Activated CD4-positive, alpha-beta T cell treated with anti-CD3 and anti-CD28 coated beads for 4 hours (primary cell): ENCODE measurements at regions not wholly inside any gene's neighbourhood (a gene's known extent, or its start where the extent isn't known, plus 50 kb on each side); places are given as distances from the start of the nearest gene placed in this dataset.
"Not testable (repeated sequence)": the region's sequence is repeated elsewhere in the genome, so short reads cannot be mapped to it uniquely, and the experiment has no call there.

Experiments
- DNase-seq, 2 donors: peaks; one replicate each; pipeline ENCODE4 v3.0.0-alpha.2; 2020

DNA sequence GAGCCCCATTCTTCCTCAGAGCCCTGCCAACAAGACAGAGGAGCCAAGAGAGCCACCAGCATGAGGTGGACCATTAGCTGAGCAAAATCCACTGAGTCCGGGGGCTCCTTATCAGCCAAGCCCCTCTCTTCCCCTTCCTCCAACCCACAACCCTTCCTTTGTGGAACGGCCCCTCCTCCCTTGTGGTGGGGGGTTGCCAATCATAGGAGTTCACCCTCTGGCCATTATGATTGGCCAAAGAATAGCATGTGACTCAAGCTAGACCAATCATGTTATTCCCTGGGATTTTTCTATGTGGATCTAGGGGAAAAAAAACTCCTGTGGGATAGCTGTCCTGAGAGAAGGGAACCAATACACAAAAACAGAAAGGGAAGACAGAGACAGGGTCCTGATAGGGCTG is 120.5 kb downstream of the C16orf95 start:
- no peak for DNase-seq

DNA sequence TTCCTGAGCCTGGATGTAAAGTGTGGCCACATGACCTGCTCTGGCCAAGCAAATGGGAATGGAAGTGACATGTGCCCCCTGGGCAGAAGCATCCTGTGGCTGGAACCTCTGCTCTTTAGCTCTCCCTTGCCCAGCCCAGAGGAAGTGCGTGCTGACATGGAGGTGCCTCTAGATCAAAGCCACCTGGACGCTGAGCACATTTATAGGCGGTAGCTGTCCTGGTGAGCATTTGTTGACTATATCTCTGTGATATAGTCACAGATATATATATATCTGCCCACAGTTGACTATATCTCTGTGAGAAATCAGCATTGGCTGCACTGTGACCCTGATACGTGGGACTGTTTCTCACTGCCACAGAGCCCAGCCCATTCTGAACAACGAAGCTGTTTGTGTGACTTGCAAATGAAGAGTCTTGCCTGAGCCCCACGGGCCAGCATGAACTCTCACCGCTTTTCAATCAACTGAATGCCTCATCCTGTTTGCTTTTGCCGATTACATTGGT is 118.8 kb downstream of the C16orf95 start:
- DNase-seq = no peak

DNA sequence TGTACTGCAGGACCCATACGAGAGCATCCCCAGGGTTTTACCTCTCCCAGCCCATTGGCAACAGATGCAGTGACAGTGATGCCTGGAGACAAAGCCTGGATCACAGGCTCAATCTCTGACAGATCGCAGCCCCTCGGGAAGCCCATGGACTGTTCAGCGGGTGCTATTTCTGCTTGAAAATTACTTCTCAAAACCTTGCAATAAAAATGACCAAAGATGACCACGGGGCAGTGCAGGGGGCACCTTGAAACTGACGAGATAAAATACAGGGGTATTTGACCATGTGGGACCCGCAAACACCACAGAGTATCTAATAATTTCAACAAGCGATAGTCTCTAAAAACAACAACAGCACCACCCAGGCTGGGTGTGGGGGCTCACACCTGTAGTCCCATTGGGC is 118.3 kb downstream of the C16orf95 start:
- no peak for DNase-seq

DNA sequence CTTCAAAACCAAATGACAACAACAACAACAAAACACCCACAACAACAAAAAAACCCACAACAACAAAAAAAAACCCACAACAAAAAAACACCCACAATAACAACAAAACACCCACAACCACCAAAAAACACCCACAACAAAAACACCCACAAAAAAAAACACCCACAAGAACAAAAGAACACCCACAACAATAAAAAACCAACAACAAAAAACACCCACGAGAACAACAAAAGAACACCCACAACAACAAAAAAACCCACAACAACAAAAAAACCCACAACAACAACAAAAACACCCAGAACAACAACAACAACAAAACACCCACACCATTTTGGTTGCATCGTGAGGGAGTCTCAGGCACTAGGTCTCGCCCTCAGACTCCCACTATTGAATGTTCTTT is 117.8 kb downstream of the C16orf95 start:
- no peak for DNase-seq

DNA sequence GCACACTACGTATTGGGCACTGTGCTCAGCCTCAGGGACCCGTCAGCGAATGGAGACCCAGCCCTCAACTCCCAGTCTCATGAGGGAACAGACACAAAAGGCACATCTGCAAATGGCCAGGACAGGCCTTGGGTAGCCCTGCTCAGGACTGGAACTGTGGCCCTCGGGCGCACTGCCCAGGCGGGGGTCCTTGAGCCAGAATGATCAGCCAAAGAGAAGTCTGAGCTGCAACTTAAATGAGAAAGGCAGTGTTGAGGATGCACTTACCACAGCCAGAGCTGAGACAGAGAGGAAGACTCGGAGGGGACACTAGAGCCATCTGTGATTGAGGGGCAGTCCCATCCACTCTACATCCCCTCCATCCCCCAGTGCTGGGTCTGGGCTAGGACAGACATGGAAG is 117.3 kb downstream of the C16orf95 start:
- no peak for DNase-seq

DNA sequence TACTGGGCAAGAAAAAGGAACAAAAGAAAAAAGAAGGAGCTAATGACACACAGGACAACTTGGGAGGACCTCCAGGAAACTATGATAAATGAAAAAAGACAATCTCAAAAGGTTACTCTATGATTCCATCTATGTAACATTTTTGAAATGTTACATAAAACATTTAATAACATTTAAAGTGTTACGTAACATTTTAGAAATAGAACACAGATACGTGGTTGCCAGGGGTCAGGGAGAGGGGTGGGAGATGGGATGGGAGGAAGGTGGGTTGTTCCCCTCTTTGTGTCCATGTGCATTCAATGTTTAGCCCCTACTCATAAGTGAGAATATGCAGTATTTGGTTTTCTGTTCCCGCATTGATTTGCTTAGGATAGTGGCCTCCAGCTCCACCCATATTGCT is 116.6 kb downstream of the C16orf95 start:
- no peak for DNase-seq

DNA sequence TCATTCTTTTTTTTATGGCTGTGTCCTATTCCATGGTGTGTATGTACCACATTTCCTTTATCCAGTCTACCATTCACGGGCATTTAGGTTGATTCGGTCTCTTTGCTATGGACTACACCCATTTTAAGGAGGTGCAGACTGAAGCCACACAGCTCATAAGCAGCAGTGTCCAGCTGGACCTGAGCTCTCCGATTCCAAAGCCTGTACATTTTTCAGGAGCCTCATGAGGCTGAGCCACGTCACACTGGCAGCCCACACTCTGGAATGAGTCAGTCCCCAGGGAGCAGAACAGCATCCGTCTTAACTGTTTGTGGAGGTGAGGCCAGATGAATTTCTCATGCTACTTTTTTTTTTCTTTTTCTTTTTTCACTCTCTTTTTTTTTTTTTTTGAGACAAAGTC is 116.1 kb downstream of the C16orf95 start:
- DNase-seq = no peak

DNA sequence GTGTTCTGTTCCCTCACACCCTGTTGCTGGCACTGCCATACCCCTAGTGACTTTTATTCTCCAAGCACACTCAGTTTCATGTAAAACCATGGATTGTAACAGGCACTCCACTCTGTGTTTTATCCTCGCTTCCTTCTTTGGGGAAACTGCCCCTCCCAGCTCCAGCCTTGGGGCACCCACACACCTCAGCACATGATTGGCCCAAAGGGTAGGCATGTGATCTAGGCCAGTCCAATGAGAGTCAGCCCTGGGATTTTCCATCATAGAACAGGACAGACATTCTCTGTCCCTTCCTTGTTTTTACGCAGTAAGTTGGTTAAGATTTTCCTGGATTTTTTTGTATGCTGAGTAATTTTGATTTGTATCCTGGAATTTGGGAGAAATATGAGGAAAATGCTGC is 115.4 kb downstream of the C16orf95 start:
- no peak for DNase-seq

DNA sequence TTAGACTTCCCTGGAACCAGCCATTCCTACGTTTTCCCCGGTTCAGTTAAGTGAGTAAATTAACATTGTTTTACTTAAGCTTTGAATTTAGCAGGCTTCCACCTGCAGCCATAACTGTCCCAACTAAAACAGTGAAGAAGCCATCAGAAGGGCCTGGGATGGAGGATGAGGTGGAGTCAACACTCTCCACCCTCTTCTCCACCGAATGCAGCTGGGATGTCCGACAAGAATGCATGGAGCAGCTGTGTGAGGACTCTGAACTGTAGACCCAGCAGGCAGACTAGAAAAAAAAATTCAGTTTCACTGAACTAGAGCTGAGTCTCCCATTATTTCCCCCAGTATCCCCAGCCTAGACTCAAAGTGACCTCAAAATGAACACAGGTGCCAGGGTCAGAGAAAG is 114.8 kb downstream of the C16orf95 start:
- DNase-seq = no peak

DNA sequence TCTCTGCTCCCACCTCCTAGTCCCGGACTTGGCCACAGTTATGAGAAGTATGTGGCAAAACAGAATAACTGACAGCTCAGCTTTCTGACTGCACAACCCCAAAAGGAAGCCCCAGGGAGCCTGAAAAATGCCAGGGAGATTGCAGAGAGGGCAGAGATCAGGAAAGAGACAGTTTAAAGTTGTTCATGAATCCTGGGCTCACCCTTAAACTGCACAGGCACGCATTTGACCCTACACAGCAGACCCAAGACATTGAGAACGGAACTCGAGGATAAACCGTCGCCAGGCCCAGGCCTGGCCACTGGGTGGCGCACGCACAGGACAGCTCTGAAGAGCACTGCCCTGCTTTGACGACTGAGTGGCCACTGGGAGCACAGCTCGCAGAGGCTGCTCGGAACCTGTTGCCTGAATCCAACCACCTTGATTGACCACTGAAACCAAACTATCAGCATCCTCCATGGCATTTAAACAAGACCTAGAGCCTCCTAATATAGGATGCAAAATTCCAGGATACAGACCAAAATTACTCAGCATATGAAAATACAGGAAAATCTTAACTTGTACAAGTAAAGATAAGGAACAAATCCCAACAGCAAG is 114.0 kb downstream of the C16orf95 start:
- DNase-seq = no peak

DNA sequence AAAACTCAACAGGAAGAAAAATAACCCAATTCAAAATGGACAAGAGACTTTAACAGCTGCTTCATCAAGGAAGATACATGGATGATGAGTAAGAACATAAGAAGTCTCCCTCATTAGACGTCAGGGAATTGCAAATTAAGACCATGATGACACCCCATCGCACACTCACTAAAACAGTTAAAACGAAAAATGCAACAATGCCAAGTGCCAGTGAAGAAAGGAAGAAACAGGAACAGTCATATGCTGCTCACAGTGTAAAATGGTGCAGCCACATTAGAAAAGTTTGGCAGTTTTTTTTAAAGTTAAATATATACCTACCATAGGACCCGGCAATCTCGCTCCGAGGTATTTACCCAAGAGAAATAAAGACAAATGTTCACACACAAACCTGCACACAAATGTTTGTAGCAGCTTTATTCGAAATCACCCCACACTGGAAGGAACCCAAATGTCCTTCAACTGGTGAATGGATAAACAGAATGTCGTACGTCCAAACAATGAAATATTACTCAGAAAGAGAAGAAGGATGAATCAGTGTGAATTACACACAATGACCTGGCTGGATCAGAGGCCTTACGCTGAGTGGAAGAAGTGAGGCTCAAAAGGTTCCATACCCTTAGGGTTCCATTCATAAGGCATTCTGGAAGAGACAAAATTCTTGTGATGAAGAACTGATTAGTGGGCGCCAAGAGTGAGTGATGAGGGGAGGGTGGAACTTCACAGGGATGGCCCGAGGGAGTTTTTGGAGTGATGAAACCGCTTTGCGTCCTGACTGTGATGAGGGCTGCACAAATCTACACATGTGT is 110.3 kb downstream of the C16orf95 start:
- no peak for DNase-seq

DNA sequence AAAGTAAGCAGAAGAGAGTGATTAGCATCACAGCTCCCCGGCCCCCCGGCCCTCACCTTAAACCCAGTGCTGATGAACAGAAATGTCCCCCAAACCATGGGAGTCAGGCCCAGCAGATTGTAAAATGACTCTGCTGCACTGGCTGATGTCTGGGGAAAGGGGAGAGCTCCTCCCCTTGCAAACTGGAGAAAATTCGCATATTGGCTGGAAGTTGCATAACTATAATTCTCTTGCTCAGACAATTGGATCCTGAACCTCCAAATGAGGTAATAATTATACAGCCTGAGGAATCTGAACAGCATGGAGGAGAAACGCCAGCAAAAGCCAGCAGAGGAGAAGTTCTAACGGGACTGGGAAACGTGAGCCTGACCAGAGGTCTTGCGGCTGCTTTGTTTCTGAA is 109.7 kb downstream of the C16orf95 start:
- DNase-seq = no peak

DNA sequence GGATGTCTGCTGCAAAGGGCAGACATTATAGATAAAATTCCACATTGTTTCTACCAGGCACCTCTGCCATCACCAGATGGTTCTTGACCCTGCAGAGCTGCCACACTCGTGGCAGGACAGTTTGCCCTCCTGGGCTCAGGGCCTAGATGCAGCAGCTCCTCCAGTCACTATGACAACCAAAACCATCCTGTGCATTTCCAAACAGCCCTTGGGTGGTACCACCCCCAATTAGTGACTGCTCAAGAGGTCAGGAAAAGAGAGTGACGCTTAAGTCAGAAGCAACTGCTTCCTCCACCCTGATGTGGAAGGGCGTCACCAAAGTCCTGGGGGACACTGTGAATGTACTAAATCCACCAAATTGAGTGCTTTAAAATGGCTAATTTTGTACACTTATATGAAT is 109.2 kb downstream of the C16orf95 start:
- DNase-seq = no peak

DNA sequence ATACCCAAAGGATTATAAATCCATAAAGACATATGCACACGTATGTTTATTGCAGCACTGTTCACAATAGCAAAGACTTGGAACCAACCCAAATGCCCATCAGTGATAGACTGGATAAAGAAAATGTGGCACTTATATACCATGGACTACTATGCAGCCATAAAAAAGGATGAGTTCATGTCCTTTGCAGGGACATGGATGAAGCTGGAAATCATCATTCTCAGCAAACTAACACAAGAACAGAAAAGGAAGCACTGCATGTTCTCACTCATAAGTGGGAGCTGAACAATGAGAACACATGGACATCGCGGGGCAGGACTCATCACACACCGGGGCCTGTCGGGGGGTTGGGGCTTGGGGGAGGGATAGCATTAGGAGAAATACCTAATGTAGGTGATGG is 108.2 kb downstream of the C16orf95 start:
- not testable (repeated sequence) for DNase-seq

DNA sequence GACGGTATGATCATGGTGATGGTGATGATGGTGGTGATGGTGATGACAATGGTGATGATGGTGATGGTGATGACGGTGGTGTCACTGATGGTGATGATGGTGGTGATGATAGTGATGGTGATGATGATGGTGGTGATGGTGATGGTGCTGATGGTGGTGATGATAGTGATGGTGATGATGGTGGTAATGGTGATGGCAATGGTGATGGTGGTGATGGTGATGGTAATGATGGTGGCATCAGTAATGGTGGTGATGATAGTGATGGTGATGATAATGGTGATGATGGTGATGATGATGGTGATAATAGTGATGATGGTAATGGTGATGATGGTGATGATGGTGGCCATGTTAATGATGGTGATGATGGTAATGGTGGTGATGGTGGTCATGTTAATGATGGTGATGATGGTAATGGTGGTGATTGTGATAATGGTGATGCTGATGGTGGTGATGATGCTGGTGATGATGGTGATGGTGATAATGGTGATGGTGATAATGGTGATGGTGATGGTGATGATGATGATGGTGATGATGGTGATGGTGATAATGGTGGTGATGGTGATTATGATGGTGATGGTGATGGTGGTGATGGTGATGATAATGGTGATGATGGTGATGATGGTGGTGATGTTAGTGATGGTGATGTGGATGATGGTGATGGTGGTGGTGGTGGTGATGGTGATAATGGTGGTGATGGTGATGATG is 107.2 kb downstream of the C16orf95 start:
- no peak for DNase-seq

DNA sequence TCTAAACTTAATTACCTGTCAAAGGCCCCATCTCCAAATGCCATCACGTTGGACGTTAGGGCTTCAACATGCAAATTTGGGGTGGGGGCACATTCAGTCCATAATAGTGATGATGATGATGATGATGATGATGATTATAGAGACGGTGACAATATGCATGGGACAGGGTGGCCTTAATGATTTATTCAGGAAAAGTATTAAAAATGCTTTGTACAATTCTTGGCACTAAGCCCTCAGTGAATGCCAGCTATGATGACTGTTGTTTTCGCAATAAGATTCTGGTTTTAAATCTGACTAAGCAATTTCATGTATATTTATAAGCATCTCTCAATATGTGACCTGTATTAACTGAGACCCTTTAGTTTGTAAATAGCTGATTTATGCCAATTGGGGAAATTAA is 106.3 kb downstream of the C16orf95 start:
- DNase-seq = no peak

DNA sequence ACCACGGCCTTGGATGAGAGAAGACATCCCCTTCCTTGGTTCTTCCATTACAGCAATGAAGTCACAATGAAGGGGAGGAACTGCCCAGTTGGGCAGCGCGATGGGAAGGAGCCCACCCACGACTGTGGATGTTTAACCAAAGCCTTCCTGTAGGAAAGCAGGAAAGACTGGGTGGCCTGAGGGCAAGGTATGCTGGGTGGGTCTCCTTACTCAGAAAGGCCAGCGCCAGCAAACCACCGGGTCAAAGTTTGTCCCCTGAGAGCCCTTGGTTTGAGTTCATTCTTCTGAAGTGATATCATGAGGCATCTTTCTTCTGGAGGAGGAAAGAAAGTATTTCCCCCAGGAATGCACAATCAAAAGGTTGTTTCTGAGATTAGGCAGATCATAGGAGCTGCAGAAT is 105.2 kb downstream of the C16orf95 start:
- DNase-seq = no peak

DNA sequence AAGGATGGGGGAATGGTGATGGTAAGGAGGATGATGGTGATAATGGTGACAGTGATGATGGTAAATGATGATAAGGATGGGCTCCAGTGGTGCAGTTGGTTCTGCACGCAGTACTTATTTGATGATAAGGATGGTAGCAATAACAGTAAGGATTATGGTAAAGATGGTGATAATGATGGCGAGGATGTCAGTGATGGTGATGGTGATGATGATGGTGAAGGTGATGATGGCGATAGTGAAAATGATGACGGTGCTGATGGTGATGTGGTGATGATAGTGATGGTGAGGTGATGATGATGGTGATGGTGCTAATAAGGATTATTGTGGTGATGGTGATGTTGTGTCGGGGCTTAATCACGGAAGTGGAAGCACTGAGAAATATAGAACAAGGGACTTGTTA is 103.7 kb downstream of the C16orf95 start:
- DNase-seq = no peak

DNA sequence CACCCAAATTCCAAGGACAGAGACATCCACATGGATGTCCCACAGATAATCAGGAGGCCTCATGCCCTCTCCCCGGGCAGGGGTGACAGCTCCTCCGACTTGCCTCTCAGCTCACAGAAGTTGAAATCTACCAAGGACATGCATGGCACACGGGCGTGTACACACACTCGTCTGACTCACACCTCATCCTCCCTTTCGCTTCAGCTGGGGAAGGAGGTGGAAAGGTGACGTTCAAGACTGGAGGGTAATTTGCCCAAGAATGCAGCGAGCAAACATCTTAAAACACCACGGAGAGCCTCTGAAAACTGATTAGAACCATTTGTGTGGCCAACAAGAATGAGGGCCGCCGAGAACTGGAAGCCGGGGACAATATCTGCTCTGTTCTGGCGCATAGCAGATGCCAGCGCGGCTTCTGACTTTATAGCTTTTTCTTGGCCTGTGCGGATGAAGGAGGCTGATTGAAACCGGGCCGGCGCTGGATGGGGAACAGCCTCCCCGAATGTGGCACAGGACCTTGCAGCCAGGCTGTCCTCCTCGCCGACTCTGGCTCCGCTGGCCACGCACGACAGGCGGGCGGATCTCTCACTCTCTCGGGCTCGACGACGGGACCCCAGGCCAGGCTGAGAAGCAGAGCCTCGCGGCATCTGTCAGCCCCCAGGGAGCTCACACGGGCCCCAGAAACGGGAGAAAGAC is 100.9 kb downstream of the C16orf95 start:
- DNase-seq = no peak

DNA sequence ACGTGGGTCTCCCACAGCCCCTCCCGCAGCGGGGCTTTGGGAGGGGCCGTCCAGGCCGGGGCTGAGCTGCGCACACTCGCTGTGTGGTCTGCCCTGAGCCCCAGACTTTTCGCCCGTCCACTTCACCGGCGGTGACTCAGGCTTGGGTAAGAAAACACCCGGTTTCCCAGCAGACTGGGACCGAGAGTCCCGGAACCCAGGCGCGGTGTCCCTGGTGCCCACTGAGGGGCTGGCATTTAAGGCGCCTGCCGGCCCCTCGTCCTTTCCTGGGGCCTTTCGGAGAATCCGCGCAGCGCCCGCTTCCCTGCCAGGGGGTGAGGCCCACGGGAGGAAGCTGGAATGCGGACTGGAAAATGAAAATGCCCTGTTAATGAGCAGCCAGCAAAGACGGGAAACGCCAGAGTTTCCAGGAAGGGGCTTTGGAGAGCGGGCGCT is 100.3 kb downstream of the C16orf95 start:
- DNase-seq = no peak

DNA sequence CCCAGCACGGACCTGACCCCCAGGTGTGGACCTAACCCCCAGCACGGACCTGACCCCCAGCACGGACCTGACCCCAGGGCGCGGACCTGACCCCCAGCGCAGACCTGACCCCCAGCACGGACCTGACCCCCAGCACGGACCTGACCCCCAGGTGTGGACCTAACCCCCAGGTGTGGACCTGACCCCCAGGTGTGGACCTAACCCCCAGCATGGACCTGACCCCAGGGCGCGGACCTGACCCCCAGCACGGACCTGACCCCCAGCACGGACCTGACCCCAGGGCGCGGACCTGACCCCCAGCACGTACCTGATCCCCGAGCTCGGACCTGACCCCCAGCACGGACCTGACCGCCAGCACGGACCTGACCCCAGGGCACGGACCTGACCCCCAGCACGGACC is 99.4 kb downstream of the C16orf95 start:
- not testable (repeated sequence) for DNase-seq

DNA sequence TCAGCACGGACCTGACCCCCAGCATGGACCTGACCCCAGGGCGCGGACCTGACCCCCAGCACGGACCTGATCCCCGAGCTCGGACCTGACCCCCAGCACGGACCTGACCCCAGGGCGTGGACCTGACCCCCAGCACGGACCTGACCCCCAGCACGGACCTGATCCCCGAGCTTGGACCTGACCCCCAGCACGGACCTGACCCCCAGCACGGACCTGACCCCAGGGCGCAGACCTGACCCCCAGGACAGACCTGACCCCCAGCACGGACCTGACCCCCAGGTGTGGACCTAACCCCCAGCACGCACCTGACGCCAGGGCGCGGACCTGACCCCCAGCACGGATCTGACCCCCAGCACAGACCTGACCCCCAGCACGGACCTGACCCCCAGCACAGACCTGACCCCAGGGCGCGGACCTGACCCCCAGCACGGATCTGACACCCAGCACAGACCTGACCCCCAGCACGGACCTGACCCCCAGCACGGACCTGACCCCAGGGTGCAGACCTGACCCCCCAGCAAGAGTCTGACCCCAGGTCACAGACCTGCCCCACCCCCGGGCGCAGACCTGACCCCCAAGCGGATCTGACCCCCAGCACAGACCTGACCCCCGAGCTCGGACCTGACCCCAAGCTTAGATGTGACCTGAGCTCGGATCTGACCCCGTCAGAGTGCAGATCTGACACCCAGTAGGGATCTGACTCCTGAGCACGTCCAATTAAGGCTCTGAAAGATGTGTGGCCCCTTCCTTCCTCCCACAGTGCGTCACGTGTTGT is 98.7 kb downstream of the C16orf95 start:
- DNase-seq = no peak
